Left colon (tissue), 2 donors: ENCODE measurements at regions not wholly inside any gene's neighbourhood (a gene's known extent, or its start where the extent isn't known, plus 50 kb on each side); places are given as distances from the start of the nearest gene placed in this dataset.
A peak's percentile ranks its signal among the peaks of the same experiment; 100 is the strongest.

Experiments
- ATAC-seq: fragments of 200-7000 bp; cut with Tn5 transposase; one replicate; pipeline ENCODE4 v1.9.1; 2020; ENCODE audit warnings: mild to moderate bottlenecking, moderate library complexity
- DNase-seq, 2 donors: peaks; one replicate each; pipeline ENCODE4 v3.0.0-alpha.2; 2020
- intact Hi-C, 2 donors: fragments of 100-400 bp; cut with DNase I in 1 of 2; cut with micrococcal nuclease in 1 of 2; formaldehyde crosslinking; loops; one replicate each; pipeline versions ENCODE4 v1.11.2 to v1.14.0; 2022; cut with DNase I, micrococcal nuclease
- donor health status: DM: no; HTN: no; CAD: no.
- donor health status: DM: yes; HTN: yes; CAD: no.

GRCh38 chr6:56407883-56408410 is 160.6 kb upstream of the COL21A1 start:
- ATAC-seq (no peak), DNase-seq (no peak)
- intact Hi-C loops: no loop called here

GRCh38 chr6:56406276-56407269 is 159.2 kb upstream of the COL21A1 start:
- no peak for ATAC-seq
- no peak for DNase-seq
- intact Hi-C loops: no loop called here

DNA sequence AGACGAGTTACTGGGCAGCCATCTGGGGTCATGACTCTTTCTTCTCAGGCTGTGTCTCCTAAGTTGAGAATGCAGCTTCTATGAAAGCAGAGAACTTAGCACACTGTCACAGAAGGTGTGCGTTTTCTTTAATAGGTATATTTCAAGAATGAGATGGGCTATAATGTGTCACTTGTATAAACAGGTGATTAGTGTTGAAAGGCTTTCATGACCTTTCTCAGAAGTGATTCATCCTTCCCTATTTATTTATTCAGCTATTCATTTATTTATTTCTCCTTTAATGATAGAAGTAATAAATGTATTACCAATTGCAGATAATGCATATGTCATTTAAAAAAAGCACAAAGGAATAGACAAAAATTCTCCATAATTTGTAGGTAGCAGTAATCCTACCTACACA is 157.2 kb upstream of the COL21A1 start:
- intact Hi-C loops: no loop called here
- ATAC-seq: no peak
- no peak for DNase-seq

- intact Hi-C loops: no loop called here
- ATAC-seq (no peak), DNase-seq (no peak)
Observed at GRCh38 chr6:56403745-56404144, 156.4 kb upstream of the COL21A1 start.

GRCh38 chr6:56401477-56402070 is 154.2 kb upstream of the COL21A1 start:
- intact Hi-C loops: no loop called here
- ATAC-seq (no peak), DNase-seq (no peak)

DNA sequence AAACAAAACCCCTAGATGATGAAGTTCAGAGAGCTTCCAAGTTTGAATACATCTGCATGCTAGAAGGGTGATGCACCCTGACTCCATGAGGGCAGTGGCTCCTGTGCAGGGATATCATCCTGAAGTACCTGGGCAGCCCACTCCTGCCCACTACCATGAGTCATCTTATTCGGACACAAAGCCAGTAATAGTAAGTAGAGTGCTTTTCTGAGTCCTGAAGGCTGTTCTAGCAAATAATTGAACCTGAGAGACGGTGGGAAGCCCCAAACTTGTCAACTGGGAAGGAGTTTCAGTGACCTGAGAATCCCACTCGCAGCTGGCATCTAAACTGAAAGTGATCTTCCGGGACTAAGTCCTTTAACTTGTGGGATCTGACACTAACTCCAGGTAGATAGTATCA is 152.9 kb upstream of the COL21A1 start:
- peak; percentile 22 for ATAC-seq

GRCh38 chr6:56399672-56400263 is 152.4 kb upstream of the COL21A1 start:
- DNase-seq (no peak), ATAC-seq (peak; percentile 82)
- intact Hi-C loops: no loop called here

More for the DNA sequence above, 152.9 kb upstream of the COL21A1 start:
- intact Hi-C loops: no loop called here
- DNase-seq: no peak

DNA sequence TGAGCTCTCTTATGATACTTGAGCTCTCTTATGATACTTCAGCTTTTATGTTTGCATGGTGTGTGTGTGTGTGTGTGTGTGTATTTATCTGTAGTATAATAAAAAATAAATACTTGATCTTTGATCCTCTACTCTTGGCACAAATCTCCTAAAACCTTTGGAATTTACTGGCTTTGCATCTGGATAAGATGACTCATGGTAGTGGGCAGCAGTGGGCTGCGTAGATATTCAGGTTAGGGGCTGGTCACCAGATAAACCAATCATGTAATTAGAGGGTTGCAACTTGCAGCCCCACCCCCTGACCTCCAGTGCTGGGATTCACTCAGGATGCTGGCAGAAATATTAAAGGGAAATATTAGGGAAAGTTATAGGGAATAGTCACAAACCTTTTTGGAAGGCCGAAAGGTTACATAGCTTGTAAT is 151.9 kb upstream of the COL21A1 start:
- ATAC-seq (peak; percentile 40), DNase-seq (no peak)
- intact Hi-C loops: no loop called here

DNA sequence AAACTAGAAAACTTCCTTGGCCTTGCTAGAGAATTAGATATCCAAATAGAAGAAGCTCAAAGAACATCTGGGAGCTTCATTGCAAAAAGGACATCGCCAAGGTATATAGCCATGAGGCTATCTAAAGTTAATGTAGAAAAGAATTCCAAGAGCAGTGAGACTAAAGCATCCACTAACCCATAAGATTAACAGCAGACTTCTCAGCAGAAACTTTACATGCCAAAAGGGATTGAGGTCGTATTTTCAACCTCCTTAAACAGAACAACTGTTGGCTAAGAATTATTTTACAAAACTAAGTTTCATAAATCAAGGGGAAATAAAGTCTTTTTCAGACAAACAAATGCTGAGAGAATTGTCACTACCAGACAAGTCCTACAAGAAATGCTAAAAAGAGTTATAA is 149.1 kb upstream of the COL21A1 start:
- intact Hi-C loops: no loop called here
- DNase-seq (no peak), ATAC-seq (no peak)

DNA sequence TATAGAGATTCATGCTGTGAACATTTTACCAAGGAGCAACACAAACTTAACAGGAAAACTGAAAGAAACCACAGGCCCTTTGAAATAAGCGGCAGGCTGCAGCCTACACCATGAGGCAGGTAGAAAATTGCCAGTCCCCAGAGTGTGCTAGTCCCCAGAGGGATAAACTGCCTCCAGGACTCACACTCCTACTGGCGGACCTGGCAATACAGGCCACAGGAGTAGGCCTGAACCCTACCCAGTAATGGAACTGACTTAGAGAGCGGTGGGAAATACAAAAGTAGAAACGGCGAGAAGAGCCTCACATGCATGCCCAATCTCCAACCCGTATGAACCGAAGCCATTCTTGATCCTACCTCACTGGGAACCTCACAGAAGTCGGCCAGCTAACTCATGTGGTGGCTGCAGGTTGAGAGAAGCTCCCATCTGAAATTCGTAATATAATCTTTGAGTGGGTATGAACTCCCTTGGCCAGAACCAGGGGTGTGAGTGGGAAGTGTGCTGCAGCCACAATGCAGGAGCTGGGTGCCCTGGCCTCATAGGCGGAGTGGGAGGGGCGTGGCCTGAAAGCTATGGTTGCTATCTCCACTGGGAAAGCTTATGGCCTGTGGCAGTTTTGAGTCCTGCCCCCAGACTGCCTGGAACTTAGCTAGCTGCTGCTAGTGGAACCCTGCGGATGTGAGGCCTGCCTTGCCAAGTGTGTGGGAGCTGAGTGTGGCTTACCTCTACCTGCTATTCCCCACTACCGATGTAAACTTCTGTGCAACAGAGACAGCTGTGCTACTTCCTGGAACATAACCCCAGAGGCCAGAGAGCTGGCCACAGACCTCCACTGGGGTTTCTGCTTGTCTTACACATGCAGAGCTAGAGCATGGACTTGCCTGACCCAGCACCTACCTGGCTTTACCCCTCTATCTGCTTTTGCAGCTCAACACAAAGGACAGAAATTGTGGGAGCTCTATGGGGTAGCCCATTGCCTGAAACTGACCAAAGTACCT is 146.5 kb upstream of the COL21A1 start:
- no peak for ATAC-seq
- intact Hi-C loops: no loop called here

GRCh38 chr6:56388415-56388755 is 141.0 kb upstream of the COL21A1 start:
- intact Hi-C loops: no loop called here
- ATAC-seq (no peak), DNase-seq (no peak)

More for the DNA sequence above, 146.5 kb upstream of the COL21A1 start:
- DNase-seq: no peak

DNA sequence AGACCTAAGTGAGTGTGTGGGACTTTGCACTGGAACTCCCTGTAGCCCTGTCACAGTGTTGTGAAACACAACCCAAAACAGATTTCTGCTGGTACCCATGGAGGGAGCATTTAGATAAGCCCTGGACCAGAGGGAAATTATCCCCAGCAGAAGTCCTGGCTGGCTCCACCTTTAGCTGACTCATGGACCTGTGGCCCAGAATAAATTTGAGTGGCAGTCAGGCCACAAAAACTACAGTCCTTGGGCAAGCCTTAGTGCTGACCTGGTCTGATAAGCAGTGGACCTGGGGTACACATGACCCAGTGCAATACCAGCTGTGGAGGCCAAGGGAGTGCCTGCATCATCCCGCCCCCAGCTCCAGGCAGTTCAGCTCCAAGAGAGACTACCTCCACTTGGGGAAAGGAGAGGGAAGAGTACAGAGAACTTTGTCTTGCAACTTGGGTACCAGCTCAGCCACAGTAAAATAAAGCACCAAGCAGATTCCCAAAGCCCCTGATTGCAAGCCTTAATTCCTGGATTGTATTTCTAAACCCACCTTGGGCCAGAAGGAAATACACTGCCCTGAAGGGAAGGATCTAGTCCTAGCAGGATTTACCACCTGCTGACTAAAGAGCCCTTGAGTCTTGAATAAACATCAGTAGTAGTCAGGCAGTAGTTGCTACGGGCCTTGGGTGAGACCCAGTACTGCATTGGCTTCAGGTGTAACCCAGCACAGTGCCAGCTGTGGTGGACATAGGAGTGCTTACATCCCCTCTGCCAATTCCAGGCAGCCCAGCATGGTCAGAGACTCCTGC is 140.4 kb upstream of the COL21A1 start:
- ATAC-seq: no peak
- DNase-seq: no peak
- intact Hi-C loops: no loop called here

DNA sequence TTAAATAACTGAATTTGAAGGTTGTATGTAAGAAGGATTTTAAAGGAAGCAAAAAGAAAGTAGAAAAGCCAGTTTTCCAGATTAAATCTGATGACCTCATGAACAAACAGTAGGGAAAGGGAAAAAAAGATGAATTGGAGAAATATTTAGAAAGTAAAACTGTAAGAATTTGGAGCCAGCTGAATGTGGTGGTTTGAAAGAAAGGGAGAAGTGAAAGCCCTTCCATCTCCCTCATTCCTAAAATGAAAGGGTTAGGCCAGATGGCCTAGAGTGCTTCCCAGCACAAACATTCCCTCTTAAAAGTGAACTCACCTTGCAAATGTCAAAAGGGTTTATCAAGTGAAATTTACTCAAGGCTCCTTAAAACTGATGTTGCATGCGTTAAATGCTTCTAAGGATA is 139.3 kb upstream of the COL21A1 start:
- ATAC-seq (no peak), DNase-seq (no peak)
- intact Hi-C loops: no loop called here

DNA sequence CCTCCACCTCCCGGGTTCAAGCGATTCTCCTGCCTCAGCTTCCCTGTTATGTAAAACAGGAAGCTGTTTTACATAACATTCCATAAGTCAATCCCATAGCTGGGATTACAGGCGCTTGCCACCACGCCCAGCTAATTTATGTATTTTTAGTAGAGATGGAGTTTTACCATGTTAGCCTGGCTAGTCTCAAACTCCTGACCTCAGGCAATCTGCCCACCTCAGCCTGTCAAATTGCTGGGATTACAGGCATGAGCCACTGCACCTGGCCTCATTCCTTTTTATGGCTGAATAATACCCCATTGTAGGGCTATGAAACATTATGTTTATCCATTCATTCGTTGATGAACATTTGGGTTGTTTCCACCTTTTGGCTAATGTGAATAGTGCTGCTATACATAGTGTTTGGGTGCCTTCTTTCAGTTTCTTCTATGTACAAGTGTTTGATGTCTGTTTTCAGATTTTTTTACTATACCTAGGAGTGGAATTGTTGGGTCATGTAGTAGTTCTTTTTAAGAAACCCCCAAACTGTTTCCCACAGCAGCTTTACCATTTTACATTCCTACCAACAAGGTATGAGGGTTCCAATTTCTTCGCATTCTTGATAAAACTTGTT is 138.7 kb upstream of the COL21A1 start:
- ATAC-seq (no peak), DNase-seq (no peak)
- intact Hi-C loops: no loop called here

DNA sequence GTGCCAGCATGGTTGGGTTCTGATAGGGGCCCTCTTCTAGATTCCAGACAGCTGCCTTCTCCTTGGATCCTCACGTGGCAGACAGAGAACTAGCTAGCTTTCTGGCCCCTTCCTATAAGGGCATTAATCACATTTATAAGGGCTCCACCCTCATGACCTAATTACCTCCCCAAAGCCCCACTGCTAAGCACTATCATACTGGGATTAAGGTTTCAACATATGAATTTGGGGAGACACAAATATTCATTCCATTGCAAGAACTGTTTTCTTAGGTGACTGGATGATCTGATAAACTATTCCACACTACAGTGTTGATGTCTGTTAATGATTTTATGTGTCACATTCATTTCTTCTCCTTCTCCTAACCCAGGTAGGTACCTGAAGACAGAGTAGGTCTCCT is 135.8 kb upstream of the COL21A1 start:
- DNase-seq (no peak), ATAC-seq (no peak)
- intact Hi-C loops: no loop called here

DNA sequence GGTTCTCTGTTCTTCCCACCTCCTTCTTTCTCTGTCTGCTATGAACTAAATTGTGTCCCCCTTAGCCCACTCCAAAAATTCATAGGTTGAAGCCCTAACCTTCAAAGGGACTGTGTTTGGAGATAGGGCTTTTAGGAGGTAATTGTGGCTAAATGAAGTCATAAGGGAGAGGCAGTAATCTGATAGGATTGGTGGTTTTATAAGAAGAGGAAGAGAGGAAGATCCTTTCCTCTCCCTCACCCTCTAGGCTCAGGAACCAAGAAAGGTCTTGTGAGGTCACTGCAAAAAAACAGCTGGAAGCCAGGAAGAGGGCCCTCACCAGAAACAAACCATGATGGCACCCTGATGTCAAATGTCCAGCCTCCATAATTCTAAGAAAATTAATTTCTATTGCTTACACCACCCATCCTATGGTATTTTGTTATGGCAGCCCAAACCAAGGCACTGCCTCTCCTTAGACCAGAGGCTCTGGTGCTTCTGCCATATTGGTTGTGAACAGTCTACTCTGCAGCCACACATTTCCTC is 135.1 kb upstream of the COL21A1 start:
- DNase-seq (no peak), ATAC-seq (no peak)
- intact Hi-C loops: no loop called here

- DNase-seq (no peak), ATAC-seq (peak; percentile 75)
- intact Hi-C loops: no loop called here
Observed at GRCh38 chr6:56381801-56382251, 134.4 kb upstream of the COL21A1 start.
